SU-DHL-6 (cell line): ENCODE measurements at regions not wholly inside any gene's neighbourhood (a gene's known extent, or its start where the extent isn't known, plus 50 kb on each side); places are given as distances from the start of the nearest gene placed in this dataset.

Experiments
- H2AFZ ChIP-seq: fragments of 200-600 bp; sonication (generic); 2 replicates; pipeline ENCODE4 v1.6.1; 2014; ENCODE audit warnings: low read depth, mild to moderate bottlenecking, moderate library complexity, mixed read lengths, antibody characterized with exemption, low read length; ENCODE audit not compliant: severe bottlenecking
- H3F3A ChIP-seq: fragments of 200-600 bp; shearing (Covaris generic); 2 replicates; pipeline ENCODE4 v1.6.0; 2016; ENCODE audit warnings: antibody characterized with exemption, mild to moderate bottlenecking; ENCODE audit not compliant: insufficient read depth
- H3K27ac ChIP-seq: fragments of 200-600 bp; sonication (generic); 2 replicates; pipeline ENCODE4 v1.5.1; 2016; ENCODE audit warnings: low read depth, mild to moderate bottlenecking, low read length, moderate library complexity, mixed read lengths
- H3K27me3 ChIP-seq: fragments of 200-600 bp; sonication (generic), shearing (Covaris generic); 2 replicates; pipeline ENCODE4 v1.6.0; 2014; ENCODE audit warnings: mild to moderate bottlenecking, low read length
- H3K36me3 ChIP-seq: fragments of 200-600 bp; sonication (generic); 2 replicates; pipeline ENCODE4 v1.6.1; 2014; ENCODE audit warnings: mild to moderate bottlenecking, low read length, mixed read lengths
- H3K4me2 ChIP-seq: fragments of 300-600, 200-600 bp; shearing (Covaris generic), sonication (generic); 2 replicates; pipeline ENCODE4 v1.6.0; 2014; ENCODE audit warnings: low read length, low read depth, mild to moderate bottlenecking; ENCODE audit not compliant: poor library complexity, severe bottlenecking
- H3K4me3 ChIP-seq: fragments of 200-600 bp; sonication (generic); 2 replicates; pipeline ENCODE4 v1.5.1; 2014; ENCODE audit warnings: antibody characterized with exemption, low read length, mild to moderate bottlenecking, mixed read lengths; ENCODE audit not compliant: insufficient read depth, poor library complexity, severe bottlenecking
- H3K79me2 ChIP-seq: fragments of 200-600 bp; sonication (generic); 2 replicates; pipeline ENCODE4 v1.6.1; 2014; ENCODE audit warnings: mild to moderate bottlenecking, low read length, moderate library complexity; ENCODE audit not compliant: insufficient read depth
- H3K9ac ChIP-seq: fragments of 200-600 bp; sonication (generic); 2 replicates; pipeline ENCODE4 v1.7.0; 2014; ENCODE audit warnings: mild to moderate bottlenecking, low read length
- H3K9me2 ChIP-seq: fragments of 200-600 bp; sonication (generic); replicated peaks from 2 replicates; pipeline ENCODE4 v1.6.1; 2014; ENCODE audit warnings: low read length; ENCODE audit not compliant: insufficient read depth
- H3K9me3 ChIP-seq: fragments of 200-600 bp; sonication (generic); 2 replicates; pipeline ENCODE4 v1.6.1; 2014; ENCODE audit warnings: low read length, mixed read lengths; ENCODE audit not compliant: insufficient read depth
- H4K20me1 ChIP-seq: fragments of 200-600 bp; sonication (generic); 2 replicates; pipeline ENCODE4 v1.6.1; 2014; ENCODE audit warnings: low read depth, mild to moderate bottlenecking, antibody characterized with exemption, low read length, moderate library complexity, mixed read lengths
- CTCF ChIP-seq: fragments of 200-600 bp; sonication (generic); IDR thresholded peaks from one replicate; pipeline ENCODE4 v1.5.1; 2017; ENCODE audit warnings: antibody characterized with exemption, mild to moderate bottlenecking, low read length, moderate library complexity; ENCODE audit not compliant: insufficient read depth, poor library complexity, severe bottlenecking
- EZH2phosphoT487 ChIP-seq: fragments of 200-600 bp; sonication (generic), shearing (Covaris generic); conservative IDR thresholded peaks from 2 replicates; pipeline ENCODE4 v1.6.1; 2018; ENCODE audit warnings: mild to moderate bottlenecking, antibody characterized with exemption, low read length, moderate library complexity, mixed read lengths

GRCh38 chr5:145495196-145495595, 339.9 kb downstream of the PRELID2 start:
- Histone ChIP-seq H3K36me3 (no peaks in the 10 kb centered on the region), H3K27ac (no peak overlapping the region)

GRCh38 chr5:145493435-145493834, 341.7 kb downstream of the PRELID2 start:
- no peaks in the 10 kb centered on the region for H3K9me3 ChIP-seq
- no peak overlapping the region for H3K27ac ChIP-seq
- no peak overlapping the region for H3K4me3 ChIP-seq
- no peak overlapping the region for H3K4me2 ChIP-seq
- H4K20me1 ChIP-seq, result no peaks in the 10 kb centered on the region
- H3F3A ChIP-seq, result no peaks in the 10 kb centered on the region
- no peak overlapping the region for H2AFZ ChIP-seq
- no peak overlapping the region for H3K9ac ChIP-seq
- no peaks in the 10 kb centered on the region for H3K36me3 ChIP-seq
- H3K79me2 ChIP-seq, result no peaks in the 10 kb centered on the region
- H3K27me3 ChIP-seq, result no peaks in the 10 kb centered on the region
- no peak for TF ChIP-seq EZH2phosphoT487
- TF ChIP-seq CTCF, result no peak
- H3K9me2 ChIP-seq, result no peaks in the 10 kb centered on the region

More at GRCh38 chr5:145495196-145495595, 339.9 kb downstream of the PRELID2 start:
- H3K79me2 ChIP-seq, result no peaks in the 10 kb centered on the region
- no peaks in the 10 kb centered on the region for H3K9me3 ChIP-seq
- no peaks in the 10 kb centered on the region for H3F3A ChIP-seq
- H3K4me2 ChIP-seq, result no peak overlapping the region
- H2AFZ ChIP-seq, result no peak overlapping the region
- H3K9me2 ChIP-seq, result no peaks in the 10 kb centered on the region
- H4K20me1 ChIP-seq, result no peaks in the 10 kb centered on the region
- no peaks in the 10 kb centered on the region for H3K27me3 ChIP-seq
- no peak overlapping the region for H3K4me3 ChIP-seq
- TF ChIP-seq EZH2phosphoT487, result no peak
- TF ChIP-seq CTCF, result no peak
- no peak overlapping the region for H3K9ac ChIP-seq

- no peak overlapping the region for H3K4me3 ChIP-seq
- H3K36me3 ChIP-seq, result no peaks in the 10 kb centered on the region
- no peaks in the 10 kb centered on the region for H3F3A ChIP-seq
- H3K9me3 ChIP-seq, result no peaks in the 10 kb centered on the region
- H3K27me3 ChIP-seq, result no peaks in the 10 kb centered on the region
- H4K20me1 ChIP-seq, result no peaks in the 10 kb centered on the region
- no peak overlapping the region for H3K9ac ChIP-seq
- no peak overlapping the region for H3K27ac ChIP-seq
- TF ChIP-seq CTCF (no peak), EZH2phosphoT487 (no peak)
- no peaks in the 10 kb centered on the region for H3K9me2 ChIP-seq
- H3K4me2 ChIP-seq, result no peak overlapping the region
- H3K79me2 ChIP-seq, result no peaks in the 10 kb centered on the region
- H2AFZ ChIP-seq, result no peak overlapping the region
These were observed 345.6 kb downstream of the PRELID2 start for GRCh38 chr5:145489516-145489915.

- H3K9me3 ChIP-seq, result no peaks in the 10 kb centered on the region
- H3K4me3 ChIP-seq, result no peak overlapping the region
- H2AFZ ChIP-seq, result no peak overlapping the region
- no peaks in the 10 kb centered on the region for H3K9me2 ChIP-seq
- no peak overlapping the region for H3K27ac ChIP-seq
- H3K36me3 ChIP-seq, result no peaks in the 10 kb centered on the region
- no peak for TF ChIP-seq EZH2phosphoT487
- H3K9ac ChIP-seq, result no peak overlapping the region
- H3K79me2 ChIP-seq, result no peaks in the 10 kb centered on the region
- H3K4me2 ChIP-seq, result no peak overlapping the region
- H4K20me1 ChIP-seq, result no peaks in the 10 kb centered on the region
- H3F3A ChIP-seq, result no peaks in the 10 kb centered on the region
- no peaks in the 10 kb centered on the region for H3K27me3 ChIP-seq
These were observed 351.0 kb downstream of the PRELID2 start for GRCh38 chr5:145484158-145484557.
